KMS-11 (cell line): ENCODE measurements at regions not wholly inside any gene's neighbourhood (a gene's known extent, or its start where the extent isn't known, plus 50 kb on each side); places are given as distances from the start of the nearest gene placed in this dataset.

ENCODE experiments used
- H2AFZ ChIP-seq: fragments of 200-600 bp; sonication (generic); 2 replicates; pipeline ENCODE4 v1.6.1; 2016; ENCODE audit warnings: antibody characterized with exemption, mixed run types, low read depth
- H3K27ac ChIP-seq: fragments of 200-600 bp; sonication (generic); 2 replicates; pipeline ENCODE4 v1.6.1; 2016; ENCODE audit warnings: mild to moderate bottlenecking, mixed run types
- H3K27me3 ChIP-seq: fragments of 200-600 bp; sonication (generic); 2 replicates; pipeline ENCODE4 v1.6.1; 2017; ENCODE audit warnings: mild to moderate bottlenecking, low read depth, mixed run types, moderate library complexity; ENCODE audit not compliant: insufficient read depth
- H3K36me3 ChIP-seq: fragments of 200-600 bp; sonication (generic); 2 replicates; pipeline ENCODE4 v1.6.1; 2017; ENCODE audit warnings: mild to moderate bottlenecking, mixed run types; ENCODE audit not compliant: insufficient read depth
- H3K4me1 ChIP-seq: fragments of 200-600 bp; sonication (generic); 2 replicates; pipeline ENCODE4 v1.6.1; 2016; ENCODE audit warnings: mild to moderate bottlenecking, low read depth, mixed run types; ENCODE audit not compliant: poor library complexity, severe bottlenecking
- H3K4me2 ChIP-seq: fragments of 200-600 bp; sonication (generic); 2 replicates; pipeline ENCODE4 v1.7.0; 2016; ENCODE audit warnings: mild to moderate bottlenecking, mixed run types
- H3K4me3 ChIP-seq: fragments of 200-600 bp; sonication (generic); IDR thresholded peaks from 2 replicates; pipeline ENCODE4 v1.6.1; 2017; ENCODE audit warnings: low read depth, low read length, mixed read lengths; ENCODE audit not compliant: insufficient read depth
- H3K79me2 ChIP-seq: fragments of 200-600 bp; sonication (generic); 2 replicates; pipeline ENCODE4 v1.6.1; 2016; ENCODE audit warnings: low read depth, mixed run types; ENCODE audit not compliant: insufficient read depth
- H3K9ac ChIP-seq: fragments of 200-600 bp; sonication (generic); 2 replicates; pipeline ENCODE4 v1.6.1; 2016; ENCODE audit warnings: mild to moderate bottlenecking, mixed run types
- H4K20me1 ChIP-seq: fragments of 200-600 bp; sonication (generic); 2 replicates; pipeline ENCODE4 v1.6.1; 2016; ENCODE audit warnings: mild to moderate bottlenecking, mixed run types; ENCODE audit not compliant: insufficient read depth
- TF ChIP-seq, protein P1 (sequence below): fragments of 200-600 bp; sonication (generic); conservative IDR thresholded peaks from 2 replicates; pipeline ENCODE4 v1.6.1; 2017; ENCODE audit warnings: low read depth, mild to moderate bottlenecking, antibody characterized with exemption, low read length, moderate library complexity, mixed read lengths

DNA sequence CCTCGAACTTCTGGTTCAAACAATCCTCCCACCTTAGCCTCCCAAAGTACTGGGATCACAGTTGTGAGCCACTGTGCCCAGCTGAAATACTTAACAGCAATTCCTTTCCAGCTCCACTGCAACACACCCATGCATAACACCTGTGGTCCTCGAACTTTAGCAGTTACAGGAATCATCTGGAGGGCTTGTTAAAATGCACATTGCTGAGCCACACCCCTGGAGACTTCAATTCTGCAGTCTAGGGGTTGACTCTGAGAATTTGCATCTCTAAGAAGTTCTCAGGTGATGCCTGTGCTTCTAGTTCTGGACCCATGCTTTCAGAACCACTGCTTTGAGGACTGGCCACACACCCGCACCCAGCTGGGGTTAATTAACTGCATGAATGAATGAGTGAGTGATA is 53.1 kb upstream of the UBL3 start:
- Histone ChIP-seq H3K36me3 (no peaks in the 10 kb centered on the region), H3K4me2 (no peak overlapping the region), H3K27me3 (no peaks in the 10 kb centered on the region), H3K27ac (no peak overlapping the region), H3K9ac (no peak overlapping the region), H3K4me1 (peaks cover 19% of the 10 kb centered on the region), H3K4me3 (no peak overlapping the region), H2AFZ (no peak overlapping the region), H3K79me2 (no peaks in the 10 kb centered on the region), H4K20me1 (no peaks in the 10 kb centered on the region)
- TF ChIP-seq, protein P1, sequence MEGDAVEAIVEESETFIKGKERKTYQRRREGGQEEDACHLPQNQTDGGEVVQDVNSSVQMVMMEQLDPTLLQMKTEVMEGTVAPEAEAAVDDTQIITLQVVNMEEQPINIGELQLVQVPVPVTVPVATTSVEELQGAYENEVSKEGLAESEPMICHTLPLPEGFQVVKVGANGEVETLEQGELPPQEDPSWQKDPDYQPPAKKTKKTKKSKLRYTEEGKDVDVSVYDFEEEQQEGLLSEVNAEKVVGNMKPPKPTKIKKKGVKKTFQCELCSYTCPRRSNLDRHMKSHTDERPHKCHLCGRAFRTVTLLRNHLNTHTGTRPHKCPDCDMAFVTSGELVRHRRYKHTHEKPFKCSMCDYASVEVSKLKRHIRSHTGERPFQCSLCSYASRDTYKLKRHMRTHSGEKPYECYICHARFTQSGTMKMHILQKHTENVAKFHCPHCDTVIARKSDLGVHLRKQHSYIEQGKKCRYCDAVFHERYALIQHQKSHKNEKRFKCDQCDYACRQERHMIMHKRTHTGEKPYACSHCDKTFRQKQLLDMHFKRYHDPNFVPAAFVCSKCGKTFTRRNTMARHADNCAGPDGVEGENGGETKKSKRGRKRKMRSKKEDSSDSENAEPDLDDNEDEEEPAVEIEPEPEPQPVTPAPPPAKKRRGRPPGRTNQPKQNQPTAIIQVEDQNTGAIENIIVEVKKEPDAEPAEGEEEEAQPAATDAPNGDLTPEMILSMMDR, result no peak

DNA sequence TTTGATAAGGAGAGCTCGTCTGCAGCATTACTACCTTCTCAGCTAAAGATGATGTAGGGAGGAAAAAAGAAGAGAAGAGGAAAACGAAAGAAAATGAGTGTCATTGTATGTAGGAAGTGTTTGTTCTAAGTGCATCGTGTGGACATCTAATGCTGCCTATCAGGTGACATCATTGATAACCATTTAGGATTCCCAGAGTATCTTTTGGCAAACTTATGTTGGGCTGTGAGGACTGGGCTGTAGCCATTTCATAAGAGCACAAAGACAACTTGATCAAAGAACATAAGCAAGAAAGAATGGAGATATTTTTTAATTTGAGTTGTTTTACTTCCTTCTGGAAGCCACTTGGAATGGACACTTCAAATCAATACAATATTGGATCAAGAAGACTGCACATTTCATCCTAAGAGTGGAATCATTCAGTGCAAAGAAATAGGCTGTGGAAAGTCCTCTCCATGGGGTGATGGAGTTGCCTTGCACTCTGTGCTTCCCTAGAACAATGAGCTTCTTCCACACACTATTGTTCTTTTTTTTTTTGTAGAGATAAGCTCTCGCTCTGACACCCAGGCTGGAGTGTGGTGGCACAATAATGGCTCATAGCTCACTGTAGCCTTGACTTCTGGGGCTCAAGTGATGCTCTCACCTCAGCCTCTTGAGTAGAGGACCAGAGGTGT is 52.4 kb upstream of the UBL3 start:
- peak overlapping the region; percentile 62 for H3K4me2 ChIP-seq
- peak overlapping the region; percentile 48; the same call in 1 of the 2 replicates for H3K27ac ChIP-seq
- no peaks in the 10 kb centered on the region for H4K20me1 ChIP-seq
- TF ChIP-seq, protein P1, result no peak
- no peaks in the 10 kb centered on the region for H3K79me2 ChIP-seq
- H3K9ac ChIP-seq, result peak overlapping the region; percentile 26; the same call in 1 of the 2 replicates
- no peak overlapping the region for H3K4me3 ChIP-seq
- no peaks in the 10 kb centered on the region for H3K27me3 ChIP-seq
- peaks cover 19% of the 10 kb centered on the region for H3K4me1 ChIP-seq
- peak overlapping the region; percentile 68; the same call in 1 of the 2 replicates for H2AFZ ChIP-seq
- H3K36me3 ChIP-seq, result no peaks in the 10 kb centered on the region

DNA sequence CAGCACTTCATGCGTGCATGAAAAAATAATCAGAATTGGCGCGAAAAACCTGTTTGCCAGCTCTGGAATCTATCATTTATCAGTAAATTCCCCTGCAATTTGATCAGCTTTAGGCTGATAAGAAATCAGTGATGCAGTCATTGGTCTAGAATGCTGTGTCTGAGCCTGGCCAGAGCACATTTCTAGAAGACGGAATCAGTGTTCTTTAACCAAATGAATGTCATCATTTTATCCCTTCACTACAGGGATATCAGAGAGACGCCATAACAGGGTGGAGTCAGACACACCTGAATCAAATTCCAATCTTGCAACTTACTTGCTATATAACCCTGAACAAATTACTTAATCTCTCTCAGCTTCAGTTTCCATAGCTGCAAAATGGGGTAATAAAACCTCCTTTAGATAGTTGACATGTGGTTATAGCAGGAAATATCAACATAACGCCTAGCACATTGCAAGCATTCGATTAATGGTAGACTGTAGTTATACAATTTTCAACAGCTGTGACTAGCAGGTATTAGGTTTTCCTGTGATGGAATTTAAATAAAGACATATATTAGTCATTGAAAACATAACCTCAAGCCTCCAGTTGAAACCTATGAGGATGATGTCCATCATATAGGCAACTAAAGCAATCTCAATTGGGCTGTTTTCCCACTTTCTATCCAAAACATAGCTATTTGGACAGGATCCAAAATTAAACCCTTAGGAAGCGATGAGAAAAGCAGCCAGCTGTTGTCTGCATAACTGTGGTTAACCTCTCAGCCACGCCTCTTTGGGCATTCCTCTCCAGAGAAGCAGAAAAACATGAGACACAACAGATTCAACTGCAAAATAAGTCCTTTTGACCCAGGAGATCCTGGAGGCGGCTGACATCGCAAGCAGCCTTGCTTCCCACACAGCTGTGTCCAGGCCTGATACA is 51.6 kb upstream of the UBL3 start:
- Histone ChIP-seq H3K4me1 (peaks cover 19% of the 10 kb centered on the region), H4K20me1 (no peaks in the 10 kb centered on the region), H3K4me3 (no peak overlapping the region), H2AFZ (peak overlapping the region; percentile 68; the same call in 1 of the 2 replicates), H3K79me2 (no peaks in the 10 kb centered on the region), H3K27ac (peak overlapping the region; percentile 48; the same call in 1 of the 2 replicates), H3K9ac (peak overlapping the region; percentile 26; the same call in 1 of the 2 replicates), H3K36me3 (no peaks in the 10 kb centered on the region), H3K4me2 (peak overlapping the region; percentile 62), H3K27me3 (no peaks in the 10 kb centered on the region)
- TF ChIP-seq, protein P1, result no peak
